Liver (tissue), 3 donors: ENCODE measurements at regions not wholly inside any gene's neighbourhood (a gene's known extent, or its start where the extent isn't known, plus 50 kb on each side); places are given as distances from the start of the nearest gene placed in this dataset.
A peak's percentile ranks its signal among the peaks of the same experiment; 100 is the strongest.

Source experiments
- FOXA1 ChIP-seq: IDR thresholded peaks from 2 replicates; pipeline ENCODE4 v1.6.1; 2016; ENCODE audit warnings: antibody characterized with exemption
- GABPA ChIP-seq, 2 donors: IDR thresholded peaks in 1 of 2; conservative IDR thresholded peaks in 1 of 2; 2 replicates each; pipeline ENCODE4 v1.6.1; 2016; ENCODE audit warnings: antibody characterized with exemption in 2 of 2, mild to moderate bottlenecking in 1 of 2, moderate library complexity in 1 of 2
- JUND ChIP-seq, 2 donors: IDR thresholded peaks; 2 replicates each; pipeline ENCODE4 v1.6.1; 2016; ENCODE audit warnings: antibody characterized with exemption in 2 of 2
- RAD21 ChIP-seq, 2 donors: IDR thresholded peaks; 2 replicates each; pipeline ENCODE4 v1.6.1; 2016; ENCODE audit warnings: antibody characterized with exemption in 2 of 2, mild to moderate bottlenecking in 2 of 2
- RXRA ChIP-seq, 2 donors: IDR thresholded peaks; 2 replicates each; pipeline ENCODE4 v1.6.1; 2017 to 2018; ENCODE audit warnings: antibody characterized with exemption in 2 of 2, mild to moderate bottlenecking in 1 of 2
- TAF1 ChIP-seq: conservative IDR thresholded peaks from 2 replicates; pipeline ENCODE4 v1.6.1; 2016; ENCODE audit warnings: antibody characterized with exemption, mild to moderate bottlenecking
- YY1 ChIP-seq: IDR thresholded peaks from 2 replicates; pipeline ENCODE4 v1.6.1; 2016; ENCODE audit warnings: antibody characterized with exemption, mild to moderate bottlenecking
- TF ChIP-seq, protein P1 (sequence below): fragments of 150-350 bp; IDR thresholded peaks from 2 replicates; pipeline ENCODE4 v1.5.1; 2017; ENCODE audit warnings: improper control_type of control experiment, low read depth, low read length; ENCODE audit not compliant: missing input control
- TF ChIP-seq, protein P2 (sequence below): IDR thresholded peaks from 2 replicates; pipeline ENCODE4 v1.6.1; 2016; ENCODE audit warnings: antibody characterized with exemption, mild to moderate bottlenecking
- TF ChIP-seq, protein P3 (sequence below): IDR thresholded peaks from 2 replicates; pipeline ENCODE4 v1.6.1; 2016; ENCODE audit warnings: antibody characterized with exemption
- TF ChIP-seq, protein P4 (sequence below): IDR thresholded peaks from 2 replicates; pipeline ENCODE4 v1.6.1; 2016; ENCODE audit warnings: antibody characterized with exemption
- donor health status: healthy.
- donor health status: healthy.

DNA sequence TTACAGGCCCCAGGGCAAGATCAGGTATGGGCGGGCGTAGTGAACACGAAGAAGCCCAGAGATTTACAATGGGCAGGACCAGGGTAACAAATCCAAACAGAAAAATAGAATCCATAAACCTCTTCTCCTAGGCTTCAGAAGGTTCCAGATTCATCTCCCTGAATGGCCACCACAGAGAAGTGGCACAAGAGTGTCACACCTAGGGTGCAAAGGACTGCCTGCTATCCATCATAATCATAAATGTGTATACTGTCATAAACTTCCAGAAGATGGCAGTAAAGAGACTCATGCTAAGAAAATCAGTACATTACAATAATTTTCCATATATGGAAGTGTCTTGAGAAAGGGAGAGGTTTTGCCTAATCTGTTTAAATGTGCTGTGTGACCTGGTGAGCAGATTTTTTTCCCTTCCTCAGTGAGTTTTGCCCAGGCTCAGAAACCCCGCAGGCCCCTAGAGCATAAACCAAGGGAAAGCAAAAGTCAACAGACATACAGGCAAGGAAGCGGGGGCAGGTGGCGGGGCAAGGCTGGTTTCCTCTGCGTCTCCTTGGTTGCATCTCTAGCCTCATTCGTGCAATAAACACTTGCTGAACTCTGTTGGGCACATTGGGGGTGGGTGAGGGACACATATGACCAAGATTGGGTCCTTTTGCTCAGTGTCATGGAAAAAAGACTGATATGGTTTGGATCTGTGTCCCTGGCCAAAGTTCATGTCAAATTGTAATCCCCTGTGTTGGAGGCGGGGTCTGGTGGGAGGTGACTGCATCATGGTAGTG lies 92.0 kb upstream of the CDH5 start:
- TF ChIP-seq FOXA1 (no peak), TAF1 (no peak), RAD21 (IDR thresholded peaks at IDR 0.05) (peak in 1 of 2 donors; percentile 27), GABPA (IDR thresholded peaks at IDR 0.05 in 1 of 2, conservative IDR thresholded peaks at IDR 0.05 in 1 of 2) (no peak), YY1 (no peak), RXRA (IDR thresholded peaks at IDR 0.05) (no peak), JUND (IDR thresholded peaks at IDR 0.05) (no peak)
- TF ChIP-seq, protein P1, sequence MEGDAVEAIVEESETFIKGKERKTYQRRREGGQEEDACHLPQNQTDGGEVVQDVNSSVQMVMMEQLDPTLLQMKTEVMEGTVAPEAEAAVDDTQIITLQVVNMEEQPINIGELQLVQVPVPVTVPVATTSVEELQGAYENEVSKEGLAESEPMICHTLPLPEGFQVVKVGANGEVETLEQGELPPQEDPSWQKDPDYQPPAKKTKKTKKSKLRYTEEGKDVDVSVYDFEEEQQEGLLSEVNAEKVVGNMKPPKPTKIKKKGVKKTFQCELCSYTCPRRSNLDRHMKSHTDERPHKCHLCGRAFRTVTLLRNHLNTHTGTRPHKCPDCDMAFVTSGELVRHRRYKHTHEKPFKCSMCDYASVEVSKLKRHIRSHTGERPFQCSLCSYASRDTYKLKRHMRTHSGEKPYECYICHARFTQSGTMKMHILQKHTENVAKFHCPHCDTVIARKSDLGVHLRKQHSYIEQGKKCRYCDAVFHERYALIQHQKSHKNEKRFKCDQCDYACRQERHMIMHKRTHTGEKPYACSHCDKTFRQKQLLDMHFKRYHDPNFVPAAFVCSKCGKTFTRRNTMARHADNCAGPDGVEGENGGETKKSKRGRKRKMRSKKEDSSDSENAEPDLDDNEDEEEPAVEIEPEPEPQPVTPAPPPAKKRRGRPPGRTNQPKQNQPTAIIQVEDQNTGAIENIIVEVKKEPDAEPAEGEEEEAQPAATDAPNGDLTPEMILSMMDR, result no peak
- TF ChIP-seq, protein P2, sequence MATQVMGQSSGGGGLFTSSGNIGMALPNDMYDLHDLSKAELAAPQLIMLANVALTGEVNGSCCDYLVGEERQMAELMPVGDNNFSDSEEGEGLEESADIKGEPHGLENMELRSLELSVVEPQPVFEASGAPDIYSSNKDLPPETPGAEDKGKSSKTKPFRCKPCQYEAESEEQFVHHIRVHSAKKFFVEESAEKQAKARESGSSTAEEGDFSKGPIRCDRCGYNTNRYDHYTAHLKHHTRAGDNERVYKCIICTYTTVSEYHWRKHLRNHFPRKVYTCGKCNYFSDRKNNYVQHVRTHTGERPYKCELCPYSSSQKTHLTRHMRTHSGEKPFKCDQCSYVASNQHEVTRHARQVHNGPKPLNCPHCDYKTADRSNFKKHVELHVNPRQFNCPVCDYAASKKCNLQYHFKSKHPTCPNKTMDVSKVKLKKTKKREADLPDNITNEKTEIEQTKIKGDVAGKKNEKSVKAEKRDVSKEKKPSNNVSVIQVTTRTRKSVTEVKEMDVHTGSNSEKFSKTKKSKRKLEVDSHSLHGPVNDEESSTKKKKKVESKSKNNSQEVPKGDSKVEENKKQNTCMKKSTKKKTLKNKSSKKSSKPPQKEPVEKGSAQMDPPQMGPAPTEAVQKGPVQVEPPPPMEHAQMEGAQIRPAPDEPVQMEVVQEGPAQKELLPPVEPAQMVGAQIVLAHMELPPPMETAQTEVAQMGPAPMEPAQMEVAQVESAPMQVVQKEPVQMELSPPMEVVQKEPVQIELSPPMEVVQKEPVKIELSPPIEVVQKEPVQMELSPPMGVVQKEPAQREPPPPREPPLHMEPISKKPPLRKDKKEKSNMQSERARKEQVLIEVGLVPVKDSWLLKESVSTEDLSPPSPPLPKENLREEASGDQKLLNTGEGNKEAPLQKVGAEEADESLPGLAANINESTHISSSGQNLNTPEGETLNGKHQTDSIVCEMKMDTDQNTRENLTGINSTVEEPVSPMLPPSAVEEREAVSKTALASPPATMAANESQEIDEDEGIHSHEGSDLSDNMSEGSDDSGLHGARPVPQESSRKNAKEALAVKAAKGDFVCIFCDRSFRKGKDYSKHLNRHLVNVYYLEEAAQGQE, result no peak
- TF ChIP-seq, protein P3, sequence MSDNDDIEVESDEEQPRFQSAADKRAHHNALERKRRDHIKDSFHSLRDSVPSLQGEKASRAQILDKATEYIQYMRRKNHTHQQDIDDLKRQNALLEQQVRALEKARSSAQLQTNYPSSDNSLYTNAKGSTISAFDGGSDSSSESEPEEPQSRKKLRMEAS, result no peak
- TF ChIP-seq, protein P4, sequence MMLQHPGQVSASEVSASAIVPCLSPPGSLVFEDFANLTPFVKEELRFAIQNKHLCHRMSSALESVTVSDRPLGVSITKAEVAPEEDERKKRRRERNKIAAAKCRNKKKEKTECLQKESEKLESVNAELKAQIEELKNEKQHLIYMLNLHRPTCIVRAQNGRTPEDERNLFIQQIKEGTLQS, result no peak
